ENCODE measurements at regions not wholly inside any gene's neighbourhood (a gene's known extent, or its start where the extent isn't known, plus 50 kb on each side); places are given as distances from the start of the nearest gene placed in this dataset.

GRCh38 chr11:8839306-8839956 lies 71.6 kb upstream of the AKIP1 start:
- Mint-ChIP-seq H3K36me3 (no peaks in the 10 kb centered on the region), H3K9me3 (no peaks in the 10 kb centered on the region), H3K4me1 (no peaks in the 10 kb centered on the region), H3K4me3 (no peak overlapping the region), H3K27ac (no peak overlapping the region)
- DNase-seq (ENCODE audit: low spot score in 2 of 2) (no peak), ATAC-seq (no peak)

GRCh38 chr11:8839957-8840945 lies 70.7 kb upstream of the AKIP1 start:
- DNase-seq (ENCODE audit: low spot score in 2 of 2): no peak
- Mint-ChIP-seq H3K4me3 (no peak overlapping the region), H3K36me3 (no peaks in the 10 kb centered on the region), H3K27ac (peak overlapping the region; percentile 35), H3K4me1 (no peaks in the 10 kb centered on the region), H3K9me3 (no peaks in the 10 kb centered on the region)
- ATAC-seq: peak; percentile 58

GRCh38 chr11:8841899-8842298 lies 69.1 kb upstream of the AKIP1 start:
- ATAC-seq (no peak), DNase-seq (ENCODE audit: low spot score in 2 of 2) (no peak)
- Mint-ChIP-seq H3K27ac (no peak overlapping the region), H3K4me3 (no peak overlapping the region), H3K36me3 (no peaks in the 10 kb centered on the region), H3K4me1 (no peaks in the 10 kb centered on the region), H3K9me3 (no peaks in the 10 kb centered on the region)

GRCh38 chr11:8858808-8859207 lies 52.2 kb upstream of the AKIP1 start:
- ATAC-seq (no peak), DNase-seq (ENCODE audit: low spot score in 2 of 2) (no peak)
- no peaks in the 10 kb centered on the region for H3K36me3 Mint-ChIP-seq
- no peak overlapping the region for H3K27ac Mint-ChIP-seq
- no peaks in the 10 kb centered on the region for H3K4me1 Mint-ChIP-seq
- no peaks in the 10 kb centered on the region for H3K9me3 Mint-ChIP-seq
- no peak overlapping the region for H3K4me3 Mint-ChIP-seq
